ENCODE measurements at regions not wholly inside any gene's neighbourhood (a gene's known extent, or its start where the extent isn't known, plus 50 kb on each side); places are given as distances from the start of the nearest gene placed in this dataset.

DNA sequence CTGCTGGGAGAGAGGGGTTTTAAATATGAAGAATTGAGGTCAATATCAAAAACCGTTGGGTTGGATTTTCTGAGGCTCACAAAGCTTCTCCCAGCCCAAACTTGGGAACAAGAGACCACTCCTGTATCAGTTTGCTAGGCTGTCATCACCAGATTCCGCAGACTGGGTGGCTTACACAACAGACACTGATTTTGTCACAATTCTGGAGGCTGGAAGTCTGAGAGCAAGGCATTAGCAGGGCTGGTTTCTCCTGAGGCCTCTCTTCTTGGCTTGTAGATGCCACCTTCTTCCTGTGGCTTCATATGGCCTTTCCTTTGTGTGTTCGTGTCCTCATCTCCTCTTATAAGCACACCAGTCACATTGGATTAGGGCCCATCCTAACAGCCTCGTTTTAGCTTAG is 122.9 kb upstream of the COPS8 start:
- Histone ChIP-seq H3K9ac (ENCODE audit: low read length) (no peak overlapping the region), H3K27ac (ENCODE audit: low read depth, low read length) (no peak overlapping the region), H3K36me3 (ENCODE audit: insufficient read depth, low read length) (no peaks in the 10 kb centered on the region), H3K4me3 (ENCODE audit: low read depth in 1 of 2, low read length in 2 of 2) (no peak overlapping the region), H3K27me3 (ENCODE audit: control insufficient read depth in 1 of 2, insufficient read depth in 2 of 2, low read length in 2 of 2) (no peaks in the 10 kb centered on the region), H3K9me3 (ENCODE audit: low read length) (no peaks in the 10 kb centered on the region), H3K4me1 (ENCODE audit: insufficient read depth, low read length) (peaks cover 4% of the 10 kb centered on the region)

DNA sequence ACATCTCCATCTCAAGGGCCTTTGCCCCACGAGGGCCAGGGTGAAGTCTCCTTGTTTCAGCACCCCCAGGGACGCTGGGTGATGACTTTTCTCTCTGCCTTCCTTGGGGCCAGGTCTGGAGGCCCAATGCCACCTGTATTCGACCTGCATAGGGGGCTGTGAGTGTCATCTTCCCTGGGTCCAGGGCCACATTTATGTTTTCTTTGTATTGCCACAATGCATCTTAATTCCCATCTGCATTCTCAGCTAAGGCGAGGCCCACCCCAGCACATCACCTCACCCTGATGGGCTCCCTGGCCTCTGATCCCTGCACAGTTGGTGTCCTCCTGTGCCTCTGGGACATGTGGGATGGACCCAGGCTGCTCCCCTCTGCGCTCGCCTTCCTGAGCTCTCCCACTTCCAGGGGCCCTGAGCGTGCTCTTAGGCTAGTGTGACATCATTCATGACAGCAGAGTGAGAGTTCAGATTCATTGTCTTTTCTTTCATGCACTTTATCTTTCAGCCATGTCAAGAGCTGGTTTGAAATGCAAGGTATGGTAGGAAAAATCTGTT is 122.0 kb upstream of the COPS8 start:
- H3K36me3 ChIP-seq (ENCODE audit: insufficient read depth, low read length): no peaks in the 10 kb centered on the region
- no peaks in the 10 kb centered on the region for H3K4me1 ChIP-seq (ENCODE audit: insufficient read depth, low read length)
- no peak overlapping the region for H3K9ac ChIP-seq (ENCODE audit: low read length)
- H3K27me3 ChIP-seq (ENCODE audit: control insufficient read depth in 1 of 2, insufficient read depth in 2 of 2, low read length in 2 of 2): no peaks in the 10 kb centered on the region
- no peaks in the 10 kb centered on the region for H3K9me3 ChIP-seq (ENCODE audit: low read length)
- no peak overlapping the region for H3K4me3 ChIP-seq (ENCODE audit: low read depth in 1 of 2, low read length in 2 of 2)
- no peak overlapping the region for H3K27ac ChIP-seq (ENCODE audit: low read depth, low read length)

DNA sequence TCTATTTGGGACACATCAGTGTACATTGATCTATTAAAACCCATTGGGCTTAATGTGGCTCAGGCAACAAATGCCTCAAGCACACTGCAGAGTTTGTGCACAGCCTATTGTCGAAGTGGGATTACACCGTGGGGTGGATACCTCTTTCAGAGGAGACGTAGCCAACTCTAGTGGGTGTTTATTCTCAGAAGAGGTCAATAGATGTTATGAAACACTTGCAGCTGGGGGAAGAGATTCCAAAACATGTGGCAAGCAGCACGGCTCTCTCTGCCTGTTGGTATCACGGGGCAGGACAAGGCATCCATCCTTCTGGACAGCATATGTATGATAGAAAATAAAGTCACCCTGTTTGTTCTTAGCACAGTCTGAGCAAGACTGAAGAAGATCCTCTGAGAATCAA is 121.4 kb upstream of the COPS8 start:
- Histone ChIP-seq H3K4me3 (ENCODE audit: low read depth in 1 of 2, low read length in 2 of 2) (no peak overlapping the region), H3K36me3 (ENCODE audit: insufficient read depth, low read length) (no peaks in the 10 kb centered on the region), H3K27me3 (ENCODE audit: control insufficient read depth in 1 of 2, insufficient read depth in 2 of 2, low read length in 2 of 2) (no peaks in the 10 kb centered on the region), H3K9ac (ENCODE audit: low read length) (no peak overlapping the region), H3K9me3 (ENCODE audit: low read length) (no peaks in the 10 kb centered on the region), H3K4me1 (ENCODE audit: insufficient read depth, low read length) (no peaks in the 10 kb centered on the region), H3K27ac (ENCODE audit: low read depth, low read length) (no peak overlapping the region)

DNA sequence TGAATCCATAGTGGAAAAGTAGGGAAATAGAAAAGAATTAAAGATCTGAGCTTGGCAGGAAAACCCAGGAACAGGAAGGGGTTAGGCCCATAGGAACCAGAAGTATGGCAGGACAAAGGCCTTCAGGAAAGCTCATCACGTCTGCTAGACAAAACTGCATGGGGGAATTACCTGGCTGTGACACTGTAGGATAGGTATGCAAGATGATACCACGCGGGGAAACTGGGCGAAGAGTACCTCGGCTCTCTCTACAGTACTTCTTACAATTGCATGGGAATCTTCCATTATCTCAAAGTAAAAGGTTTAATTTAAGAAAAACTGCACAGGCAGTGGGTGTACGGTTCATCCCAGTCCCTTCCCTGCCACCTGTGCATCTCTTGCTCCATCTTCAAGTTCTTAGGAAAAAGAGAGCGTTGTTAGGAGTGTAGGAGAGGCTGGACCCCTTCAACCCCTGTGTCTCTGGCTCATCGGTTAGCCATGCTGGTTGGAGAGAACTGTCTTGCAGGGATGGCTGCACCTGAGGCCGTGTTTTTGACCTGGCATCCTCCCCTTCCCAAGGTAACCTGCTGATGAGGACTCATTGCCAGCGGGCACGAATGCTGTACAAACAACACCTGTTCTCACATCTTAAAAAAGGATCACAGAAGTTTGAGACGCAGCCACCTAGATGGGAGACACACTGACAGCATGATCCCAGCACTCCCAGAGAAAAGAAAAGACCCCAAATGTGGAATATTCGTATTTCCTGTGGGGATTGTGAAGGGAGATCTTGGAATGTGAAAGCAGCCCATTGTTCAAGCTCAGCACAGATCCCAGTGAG is 120.5 kb upstream of the COPS8 start:
- H3K9ac ChIP-seq (ENCODE audit: low read length): no peak overlapping the region
- no peaks in the 10 kb centered on the region for H3K27me3 ChIP-seq (ENCODE audit: control insufficient read depth in 1 of 2, insufficient read depth in 2 of 2, low read length in 2 of 2)
- no peak overlapping the region for H3K4me3 ChIP-seq (ENCODE audit: low read depth in 1 of 2, low read length in 2 of 2)
- H3K36me3 ChIP-seq (ENCODE audit: insufficient read depth, low read length): no peaks in the 10 kb centered on the region
- no peak overlapping the region for H3K27ac ChIP-seq (ENCODE audit: low read depth, low read length)
- no peaks in the 10 kb centered on the region for H3K9me3 ChIP-seq (ENCODE audit: low read length)
- no peaks in the 10 kb centered on the region for H3K4me1 ChIP-seq (ENCODE audit: insufficient read depth, low read length)

DNA sequence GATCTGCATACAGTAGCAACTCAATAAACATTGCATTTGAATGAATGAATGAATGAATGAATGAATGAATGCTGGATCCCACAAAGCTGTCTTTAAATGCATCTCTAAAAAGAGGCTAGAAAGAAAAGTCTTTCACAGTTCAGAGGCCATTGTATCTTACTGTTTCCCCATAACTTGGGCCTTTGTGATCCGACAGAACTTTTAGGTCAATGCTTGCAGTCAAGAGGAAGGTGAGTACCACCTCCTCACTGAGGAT is 119.9 kb upstream of the COPS8 start:
- Histone ChIP-seq H3K4me1 (ENCODE audit: insufficient read depth, low read length) (peaks cover 4% of the 10 kb centered on the region), H3K27ac (ENCODE audit: low read depth, low read length) (no peak overlapping the region), H3K36me3 (ENCODE audit: insufficient read depth, low read length) (no peaks in the 10 kb centered on the region), H3K4me3 (ENCODE audit: low read depth in 1 of 2, low read length in 2 of 2) (no peak overlapping the region), H3K9ac (ENCODE audit: low read length) (no peak overlapping the region), H3K27me3 (ENCODE audit: control insufficient read depth in 1 of 2, insufficient read depth in 2 of 2, low read length in 2 of 2) (no peaks in the 10 kb centered on the region), H3K9me3 (ENCODE audit: low read length) (no peaks in the 10 kb centered on the region)

DNA sequence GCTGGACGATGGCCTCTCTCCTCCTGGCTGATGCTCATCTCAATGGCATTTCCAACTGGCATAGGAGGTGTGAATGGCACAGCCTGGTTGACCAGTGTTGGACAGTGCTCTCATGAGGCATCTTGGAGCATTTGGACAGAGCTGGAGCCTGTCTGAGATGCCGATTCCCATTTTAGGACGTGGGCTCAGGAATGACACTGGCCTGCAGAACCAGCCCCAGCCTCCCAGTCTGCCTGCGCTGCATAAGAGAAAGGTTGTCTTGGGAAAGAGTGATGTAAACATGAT is 118.2 kb upstream of the COPS8 start:
- no peak overlapping the region for H3K4me3 ChIP-seq (ENCODE audit: low read depth in 1 of 2, low read length in 2 of 2)
- H3K9me3 ChIP-seq (ENCODE audit: low read length): no peaks in the 10 kb centered on the region
- H3K27me3 ChIP-seq (ENCODE audit: control insufficient read depth in 1 of 2, insufficient read depth in 2 of 2, low read length in 2 of 2): peaks cover 0 to 5% of the 10 kb centered on the region in 2 donors
- no peaks in the 10 kb centered on the region for H3K36me3 ChIP-seq (ENCODE audit: insufficient read depth, low read length)
- peaks cover 5% of the 10 kb centered on the region for H3K4me1 ChIP-seq (ENCODE audit: insufficient read depth, low read length)
- H3K9ac ChIP-seq (ENCODE audit: low read length): no peak overlapping the region
- no peak overlapping the region for H3K27ac ChIP-seq (ENCODE audit: low read depth, low read length)

DNA sequence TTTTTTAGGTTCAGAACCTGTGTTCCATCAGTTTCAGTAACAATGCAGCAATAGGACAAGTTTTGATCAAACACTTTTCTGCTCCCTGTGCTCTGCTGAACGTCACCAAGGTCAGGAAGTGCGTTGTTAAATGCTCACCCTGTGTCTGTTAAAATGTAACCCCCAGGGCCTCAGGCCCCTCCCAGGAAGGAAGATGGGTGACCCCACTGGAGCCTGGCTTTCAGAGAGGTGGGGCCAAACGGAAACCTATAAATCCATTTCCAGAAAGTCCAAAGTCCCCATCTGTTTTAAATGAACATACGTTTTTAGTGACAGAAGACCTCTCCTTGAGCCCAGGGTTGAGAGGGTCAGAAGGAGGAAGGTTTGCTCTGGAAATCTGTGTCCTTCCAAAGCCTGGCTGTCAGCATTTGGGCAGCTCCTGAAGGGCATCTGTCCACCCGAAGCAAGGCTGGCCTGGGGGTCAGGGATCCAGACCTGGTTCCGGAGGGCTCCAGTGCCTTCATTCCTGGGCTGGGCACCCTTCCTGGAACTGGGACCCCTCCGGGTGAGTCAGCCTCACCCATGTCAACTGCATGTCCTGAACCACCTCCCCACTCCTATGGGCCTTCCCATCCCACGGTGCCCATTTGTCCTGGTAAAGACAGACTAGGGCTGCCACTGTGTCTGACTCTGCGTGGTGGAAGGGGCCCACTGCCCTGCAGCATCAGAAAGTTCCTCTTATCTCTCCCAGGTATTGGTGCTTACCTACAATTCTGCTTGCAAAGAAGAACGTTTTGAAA is 117.4 kb upstream of the COPS8 start:
- Histone ChIP-seq H3K4me1 (ENCODE audit: insufficient read depth, low read length) (peaks cover 5% of the 10 kb centered on the region), H3K4me3 (ENCODE audit: low read depth in 1 of 2, low read length in 2 of 2) (no peak overlapping the region), H3K27me3 (ENCODE audit: control insufficient read depth in 1 of 2, insufficient read depth in 2 of 2, low read length in 2 of 2) (peaks cover 0 to 5% of the 10 kb centered on the region in 2 donors), H3K27ac (ENCODE audit: low read depth, low read length) (no peak overlapping the region), H3K9me3 (ENCODE audit: low read length) (no peaks in the 10 kb centered on the region), H3K9ac (ENCODE audit: low read length) (no peak overlapping the region), H3K36me3 (ENCODE audit: insufficient read depth, low read length) (no peaks in the 10 kb centered on the region)

DNA sequence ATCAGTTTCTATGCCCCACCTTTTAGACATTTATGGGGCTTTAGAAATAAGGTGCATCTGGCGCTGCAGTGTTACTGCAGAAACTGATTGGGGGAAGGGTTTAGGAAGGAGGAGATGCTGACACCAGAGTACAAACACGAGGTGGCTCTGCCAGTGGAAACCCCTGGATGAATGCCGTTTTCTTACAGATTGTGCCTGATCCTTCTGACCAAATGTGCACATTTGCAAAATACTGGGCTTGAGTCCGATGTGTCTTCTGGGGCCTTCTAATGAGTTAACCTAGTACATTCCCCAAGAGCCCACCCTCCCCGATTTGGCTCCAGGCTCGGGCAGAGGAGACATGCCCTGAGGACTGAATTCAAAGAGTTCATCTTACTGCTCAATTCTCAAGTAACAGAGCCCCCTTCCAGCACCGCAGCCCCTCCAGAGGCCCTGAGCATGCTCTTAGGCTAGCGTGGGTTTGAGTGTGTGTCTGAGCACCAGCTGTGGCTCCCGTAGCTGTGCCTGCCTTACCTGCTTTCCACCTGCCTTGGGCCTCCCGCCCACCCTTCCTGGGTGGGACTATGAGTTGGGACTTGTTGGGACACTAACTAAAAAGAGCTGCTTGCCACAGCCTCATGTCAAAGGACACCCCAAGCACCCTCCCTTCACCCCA is 116.7 kb upstream of the COPS8 start:
- no peak overlapping the region for H3K27ac ChIP-seq (ENCODE audit: low read depth, low read length)
- peaks cover 5% of the 10 kb centered on the region for H3K4me1 ChIP-seq (ENCODE audit: insufficient read depth, low read length)

DNA sequence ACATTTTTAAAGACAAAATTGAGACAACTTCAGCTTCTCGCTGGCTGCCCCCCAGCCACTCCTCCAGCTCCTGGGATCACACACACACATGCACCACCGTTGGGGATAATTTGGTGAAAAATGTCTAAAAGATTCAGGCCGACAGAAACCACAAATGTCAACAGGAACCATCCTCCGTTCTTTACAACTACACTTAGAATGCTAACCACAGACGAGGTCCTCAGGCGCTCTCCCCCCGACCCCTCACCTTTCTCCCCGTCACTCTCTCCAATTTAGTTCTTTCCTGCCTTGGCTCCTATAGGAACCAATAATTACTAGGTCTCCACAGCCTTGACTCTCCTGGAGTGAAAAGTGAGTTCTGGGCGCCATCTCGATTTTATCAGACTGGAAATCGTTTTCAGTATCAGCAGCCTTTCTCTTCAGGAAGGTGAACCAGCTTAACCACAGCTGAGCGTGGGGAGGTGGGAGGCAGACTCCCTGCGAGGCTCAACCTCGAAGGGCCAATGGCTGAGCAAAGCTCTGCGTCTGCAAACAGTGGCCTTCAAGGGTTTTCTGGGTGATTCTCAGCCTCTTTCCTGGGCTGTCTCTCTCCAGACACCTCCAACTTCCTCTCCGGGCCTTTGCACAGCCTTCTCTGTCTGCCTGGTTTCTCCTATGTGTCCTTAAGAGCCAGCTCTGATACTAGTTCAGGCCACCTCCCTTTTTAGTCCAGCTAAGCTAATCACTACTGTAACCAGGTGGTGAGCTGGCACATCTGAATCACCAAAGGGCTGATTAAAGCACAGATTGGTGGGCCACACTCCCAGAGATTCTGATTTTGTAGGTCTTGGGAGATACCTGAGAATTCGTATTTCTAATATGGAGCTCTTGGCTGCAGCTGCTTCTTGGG is 115.7 kb upstream of the COPS8 start:
- H3K27me3 ChIP-seq (ENCODE audit: control insufficient read depth in 1 of 2, insufficient read depth in 2 of 2, low read length in 2 of 2): peaks cover 0 to 5% of the 10 kb centered on the region in 2 donors
- H3K4me3 ChIP-seq (ENCODE audit: low read depth in 1 of 2, low read length in 2 of 2): no peak overlapping the region
- H3K36me3 ChIP-seq (ENCODE audit: insufficient read depth, low read length): no peaks in the 10 kb centered on the region
- H3K9me3 ChIP-seq (ENCODE audit: low read length): no peaks in the 10 kb centered on the region
- no peak overlapping the region for H3K9ac ChIP-seq (ENCODE audit: low read length)
- H3K27ac ChIP-seq (ENCODE audit: low read depth, low read length): no peak overlapping the region
- H3K4me1 ChIP-seq (ENCODE audit: insufficient read depth, low read length): peaks cover 5% of the 10 kb centered on the region

More for the DNA sequence above, 116.7 kb upstream of the COPS8 start:
- Histone ChIP-seq H3K9me3 (ENCODE audit: low read length) (no peaks in the 10 kb centered on the region), H3K36me3 (ENCODE audit: insufficient read depth, low read length) (no peaks in the 10 kb centered on the region), H3K4me3 (ENCODE audit: low read depth in 1 of 2, low read length in 2 of 2) (no peak overlapping the region), H3K27me3 (ENCODE audit: control insufficient read depth in 1 of 2, insufficient read depth in 2 of 2, low read length in 2 of 2) (peaks cover 0 to 5% of the 10 kb centered on the region in 2 donors), H3K9ac (ENCODE audit: low read length) (no peak overlapping the region)

DNA sequence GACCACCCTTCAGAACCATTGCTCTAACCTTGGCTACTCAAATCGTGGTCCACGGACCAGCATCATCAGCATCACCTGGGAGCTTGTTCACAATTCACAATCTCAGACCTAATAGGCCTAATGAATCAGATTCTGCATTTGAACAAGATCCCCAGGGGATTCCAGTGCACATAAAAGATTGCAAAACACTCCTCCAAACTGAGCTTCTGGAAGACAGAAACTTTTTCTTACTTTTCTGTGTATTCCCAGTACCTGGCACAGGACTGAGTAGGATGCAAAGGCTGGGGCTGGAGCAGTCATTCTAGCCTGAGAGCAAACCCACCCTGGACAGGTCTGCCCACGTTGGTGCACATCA is 115.1 kb upstream of the COPS8 start:
- Histone ChIP-seq H3K36me3 (ENCODE audit: insufficient read depth, low read length) (no peaks in the 10 kb centered on the region), H3K27ac (ENCODE audit: low read depth, low read length) (no peak overlapping the region), H3K9me3 (ENCODE audit: low read length) (no peaks in the 10 kb centered on the region), H3K27me3 (ENCODE audit: control insufficient read depth in 1 of 2, insufficient read depth in 2 of 2, low read length in 2 of 2) (peaks cover 0 to 5% of the 10 kb centered on the region in 2 donors), H3K9ac (ENCODE audit: low read length) (no peak overlapping the region), H3K4me3 (ENCODE audit: low read depth in 1 of 2, low read length in 2 of 2) (no peak overlapping the region), H3K4me1 (ENCODE audit: insufficient read depth, low read length) (peaks cover 5% of the 10 kb centered on the region)

Measured in muscle layer of colon (tissue), 2 donors.